Thoracic aorta (tissue), 2 donors: ENCODE measurements at regions not wholly inside any gene's neighbourhood (a gene's known extent, or its start where the extent isn't known, plus 50 kb on each side); places are given as distances from the start of the nearest gene placed in this dataset.

Experiments used
- ATAC-seq: fragments of 150-250 bp; one replicate; pipeline ENCODE4 v1.8.0; 2017; ENCODE audit warnings: low read depth; ENCODE audit not compliant: insufficient number of reproducible peaks, low FRiP score
- DNase-seq: peaks from one replicate; pipeline ENCODE4 v3.0.0-alpha.2; 2020; ENCODE audit warnings: low spot score
- H3K27ac ChIP-seq, 2 donors: fragments of 200-600 bp; sonication (generic); 1 replicate in 1 of 2; 2 replicates in 1 of 2; pipeline ENCODE4 v1.5.1; 2016; ENCODE audit warnings: mild to moderate bottlenecking in 2 of 2, moderate library complexity in 2 of 2
- H3K27me3 ChIP-seq: fragments of 200-600 bp; sonication (generic); replicated peaks from 2 replicates; pipeline ENCODE4 v1.6.0; 2016; ENCODE audit warnings: mild to moderate bottlenecking; ENCODE audit not compliant: insufficient read depth
- H3K36me3 ChIP-seq: fragments of 200-600 bp; sonication (generic); one replicate; pipeline ENCODE4 v1.5.1; 2016
- H3K4me1 ChIP-seq, 2 donors: fragments of 200-600 bp; sonication (generic); 1 replicate in 1 of 2; 2 replicates in 1 of 2; pipeline versions ENCODE4 v1.5.1 to v1.6.0; 2016; ENCODE audit warnings: low read depth in 2 of 2, mild to moderate bottlenecking in 1 of 2; ENCODE audit not compliant: control insufficient read depth in 1 of 2
- H3K4me3 ChIP-seq: fragments of 200-600 bp; sonication (generic); 2 replicates; pipeline ENCODE4 v1.5.1; 2016; ENCODE audit warnings: mild to moderate bottlenecking
- H3K9me3 ChIP-seq: fragments of 200-600 bp; sonication (generic); 2 replicates; pipeline ENCODE4 v1.5.1; 2016
- CTCF ChIP-seq: fragments of 200-600 bp; sonication (generic); IDR thresholded peaks from one replicate; pipeline ENCODE4 v1.5.1; 2019; ENCODE audit warnings: antibody characterized with exemption

GRCh38 chr13:106138620-106139019 is 396.8 kb downstream of the EFNB2 start:
- no peak for TF ChIP-seq CTCF
- Histone ChIP-seq H3K4me1 (no peaks in the 10 kb centered on the region), H3K9me3 (no peaks in the 10 kb centered on the region), H3K36me3 (no peaks in the 10 kb centered on the region), H3K27me3 (no peaks in the 10 kb centered on the region), H3K4me3 (no peak overlapping the region), H3K27ac (no peak overlapping the region)
- DNase-seq, result no peak
- ATAC-seq, result no peak

- TF ChIP-seq CTCF, result no peak
- ATAC-seq (no peak), DNase-seq (no peak)
- Histone ChIP-seq H3K27me3 (no peaks in the 10 kb centered on the region), H3K4me1 (peaks cover 0 to 5% of the 10 kb centered on the region in 2 donors), H3K4me3 (no peak overlapping the region), H3K27ac (no peak overlapping the region), H3K36me3 (no peaks in the 10 kb centered on the region), H3K9me3 (no peaks in the 10 kb centered on the region)
Observed at GRCh38 chr13:106133025-106133424, 402.4 kb downstream of the EFNB2 start.

- no peak for DNase-seq
- H3K9me3 ChIP-seq, result no peaks in the 10 kb centered on the region
- peaks cover 0 to 5% of the 10 kb centered on the region in 2 donors for H3K4me1 ChIP-seq
- H3K36me3 ChIP-seq, result no peaks in the 10 kb centered on the region
- no peak overlapping the region for H3K4me3 ChIP-seq
- no peak for ATAC-seq
- no peak for TF ChIP-seq CTCF
- no peak overlapping the region for H3K27ac ChIP-seq
- H3K27me3 ChIP-seq, result no peaks in the 10 kb centered on the region
Observed at GRCh38 chr13:106132216-106132615, 403.2 kb downstream of the EFNB2 start.

GRCh38 chr13:106129993-106130392 is 405.5 kb downstream of the EFNB2 start:
- no peaks in the 10 kb centered on the region for H3K36me3 ChIP-seq
- no peaks in the 10 kb centered on the region for H3K27me3 ChIP-seq
- TF ChIP-seq CTCF, result no peak
- H3K4me3 ChIP-seq, result no peak overlapping the region
- DNase-seq (no peak), ATAC-seq (no peak)
- peaks cover 0 to 5% of the 10 kb centered on the region in 2 donors for H3K4me1 ChIP-seq
- no peak overlapping the region for H3K27ac ChIP-seq
- H3K9me3 ChIP-seq, result no peaks in the 10 kb centered on the region

- DNase-seq, result no peak
- no peaks in the 10 kb centered on the region for H3K36me3 ChIP-seq
Observed at GRCh38 chr13:106129273-106129672, 406.2 kb downstream of the EFNB2 start.

More at GRCh38 chr13:106129273-106129672, 406.2 kb downstream of the EFNB2 start:
- Histone ChIP-seq H3K4me1 (peaks cover 0 to 5% of the 10 kb centered on the region in 2 donors), H3K27me3 (no peaks in the 10 kb centered on the region), H3K27ac (no peak overlapping the region), H3K4me3 (no peak overlapping the region), H3K9me3 (no peaks in the 10 kb centered on the region)
- no peak for ATAC-seq
- no peak for TF ChIP-seq CTCF
